HG03571 (cell line): ENCODE measurements at regions not wholly inside any gene's neighbourhood (a gene's known extent, or its start where the extent isn't known, plus 50 kb on each side); places are given as distances from the start of the nearest gene placed in this dataset.

Experiments
- ATAC-seq: cut with Tn5 transposase; IDR thresholded peaks from one replicate; pipeline ENCODE4 v1.9.1; 2021; ENCODE audit not compliant: unreplicated experiment

DNA sequence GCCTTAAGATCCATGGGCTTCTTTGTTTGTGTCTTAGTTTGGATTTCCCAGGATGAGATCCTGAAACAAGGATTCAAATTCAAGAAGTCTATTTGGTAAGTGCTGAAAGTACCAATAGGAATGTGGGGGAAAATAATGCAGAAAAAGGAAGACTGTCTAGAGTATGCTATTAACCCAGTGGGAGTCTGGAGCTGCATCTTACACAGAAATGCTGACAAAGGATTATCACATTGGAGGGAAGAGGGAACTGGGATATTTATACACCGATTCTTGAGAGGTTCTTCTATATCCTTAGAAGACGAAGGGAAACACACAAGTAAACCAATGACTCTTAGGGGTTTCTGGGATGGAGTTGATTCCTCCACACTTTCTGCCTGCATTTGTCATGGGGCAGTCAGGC, 294.8 kb upstream of the FIGN start:
- no peak for ATAC-seq

DNA sequence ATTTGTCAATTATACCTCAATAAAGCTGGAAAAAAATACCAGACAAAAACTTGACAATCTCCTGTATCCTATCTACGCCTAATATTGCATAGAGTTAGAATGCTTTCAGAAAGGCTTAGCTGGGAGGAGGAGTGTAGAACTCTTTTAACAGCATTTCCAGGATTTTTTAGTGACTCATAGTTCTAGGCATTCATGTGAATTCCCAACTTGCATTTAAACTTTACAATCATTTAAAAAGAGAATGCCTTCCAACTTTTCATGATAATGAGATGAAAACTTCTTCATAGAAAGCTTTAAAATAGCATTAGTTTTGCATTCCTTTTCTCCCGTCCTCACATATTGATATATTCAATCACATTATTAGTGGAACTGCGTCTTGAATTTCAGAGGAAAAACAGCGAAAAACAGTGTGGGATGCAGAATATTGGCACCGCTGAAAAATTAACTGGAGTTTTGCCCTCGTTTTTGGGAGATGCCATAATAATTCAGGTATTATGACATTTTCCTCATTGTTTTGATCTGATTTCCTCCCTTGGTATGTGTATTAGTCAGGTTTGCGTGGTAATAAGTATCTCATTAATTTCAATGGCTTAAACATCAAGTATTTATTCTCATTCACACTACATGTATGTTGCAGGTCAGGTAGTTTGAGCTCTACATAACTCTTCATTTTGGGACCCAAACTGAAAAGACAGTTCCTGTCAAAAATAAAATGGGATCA, 293.2 kb upstream of the FIGN start:
- ATAC-seq, result no peak

DNA sequence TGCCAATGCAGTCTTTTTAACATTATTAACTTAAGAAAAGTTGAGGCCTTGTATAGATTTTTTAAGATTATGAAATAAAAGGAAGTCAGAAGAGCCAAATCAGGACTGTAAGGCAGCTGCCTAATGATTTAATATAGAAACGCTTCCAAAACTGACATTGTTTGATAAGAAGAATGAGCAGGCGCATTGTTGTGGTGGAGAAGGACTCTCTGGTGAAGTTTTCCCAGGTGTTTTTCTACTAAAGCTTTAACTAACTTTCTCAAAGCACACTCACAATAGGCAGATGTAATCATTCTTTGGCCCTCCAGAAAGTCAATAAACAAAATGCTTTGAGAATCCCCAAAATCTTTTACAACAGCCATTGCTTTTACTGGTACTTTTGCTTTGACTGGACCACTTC, 288.6 kb upstream of the FIGN start:
- ATAC-seq, result no peak

DNA sequence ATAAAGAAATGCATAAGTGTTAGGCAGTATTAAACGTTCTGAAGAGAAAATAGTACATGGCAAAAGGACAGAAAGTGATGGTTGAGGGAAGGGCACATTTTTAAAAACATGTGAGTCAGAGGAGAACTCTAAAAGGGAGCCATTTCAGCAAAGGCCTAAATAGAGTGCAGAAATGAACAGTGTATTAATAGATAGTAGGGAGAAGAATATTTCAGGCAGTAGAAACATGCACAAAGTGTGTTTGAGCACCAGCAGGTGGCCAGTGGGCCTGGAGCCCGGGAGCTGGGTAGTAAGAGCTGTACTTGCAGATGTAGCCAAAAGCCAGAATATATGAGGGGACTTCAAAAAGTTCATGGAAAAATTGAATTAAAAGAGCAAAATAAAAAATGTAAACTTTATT, 288.1 kb upstream of the FIGN start:
- no peak for ATAC-seq

DNA sequence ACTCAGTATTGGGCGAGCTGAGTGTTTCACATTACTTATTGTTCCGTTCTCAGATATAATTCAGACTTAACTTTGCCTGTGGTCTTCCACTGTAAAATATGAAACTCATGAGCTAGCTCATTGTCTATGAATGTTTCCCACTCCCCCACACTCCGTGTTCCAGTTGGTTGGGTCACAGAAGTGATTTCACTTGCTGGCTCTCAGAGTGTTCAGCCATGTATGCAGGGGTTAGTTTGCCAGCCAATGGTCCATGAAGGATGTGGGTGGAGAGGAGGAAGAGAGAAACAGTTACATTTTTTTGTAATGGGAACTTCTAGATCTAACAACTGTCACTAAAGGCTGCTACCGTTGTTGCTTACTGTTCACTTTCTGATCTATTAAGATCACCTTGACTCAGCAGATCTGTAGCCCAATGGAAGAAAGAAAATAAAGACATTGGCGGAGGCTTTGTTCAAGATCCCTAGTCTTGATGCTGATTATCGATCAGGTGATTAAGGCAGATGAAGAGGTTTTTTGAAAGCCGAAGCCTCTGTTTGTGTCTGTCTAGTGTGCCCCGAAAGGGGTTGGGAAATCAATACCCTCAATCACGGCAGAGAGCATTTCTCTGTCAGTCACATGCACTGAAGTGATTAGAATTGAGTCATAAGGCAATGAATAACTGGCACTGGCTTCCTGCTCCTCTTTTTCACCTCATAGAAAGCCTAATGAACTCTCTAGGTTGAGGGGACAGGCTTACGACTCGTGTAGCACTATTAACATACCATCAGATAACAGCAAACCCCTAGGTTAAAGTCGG, 279.7 kb upstream of the FIGN start:
- ATAC-seq, result peak; percentile 97

DNA sequence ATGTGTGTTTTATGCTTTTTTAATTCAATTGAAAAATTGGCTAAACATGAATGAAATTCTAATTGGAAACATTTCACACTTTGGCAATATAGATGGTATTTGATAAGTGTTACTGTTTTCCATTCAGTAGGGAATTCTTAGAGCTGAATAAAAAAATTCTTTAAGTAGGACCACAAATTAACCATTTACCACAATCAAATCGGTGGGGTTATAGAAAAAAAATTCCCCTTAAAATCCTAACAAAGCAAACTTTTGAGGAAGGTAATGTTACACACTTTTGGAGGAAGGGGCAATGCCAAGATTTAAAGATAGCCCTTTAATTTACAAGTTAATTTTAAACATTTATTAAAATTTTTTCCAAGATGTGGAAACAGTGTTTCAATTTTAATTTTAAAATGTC, 279.0 kb upstream of the FIGN start:
- no peak for ATAC-seq

DNA sequence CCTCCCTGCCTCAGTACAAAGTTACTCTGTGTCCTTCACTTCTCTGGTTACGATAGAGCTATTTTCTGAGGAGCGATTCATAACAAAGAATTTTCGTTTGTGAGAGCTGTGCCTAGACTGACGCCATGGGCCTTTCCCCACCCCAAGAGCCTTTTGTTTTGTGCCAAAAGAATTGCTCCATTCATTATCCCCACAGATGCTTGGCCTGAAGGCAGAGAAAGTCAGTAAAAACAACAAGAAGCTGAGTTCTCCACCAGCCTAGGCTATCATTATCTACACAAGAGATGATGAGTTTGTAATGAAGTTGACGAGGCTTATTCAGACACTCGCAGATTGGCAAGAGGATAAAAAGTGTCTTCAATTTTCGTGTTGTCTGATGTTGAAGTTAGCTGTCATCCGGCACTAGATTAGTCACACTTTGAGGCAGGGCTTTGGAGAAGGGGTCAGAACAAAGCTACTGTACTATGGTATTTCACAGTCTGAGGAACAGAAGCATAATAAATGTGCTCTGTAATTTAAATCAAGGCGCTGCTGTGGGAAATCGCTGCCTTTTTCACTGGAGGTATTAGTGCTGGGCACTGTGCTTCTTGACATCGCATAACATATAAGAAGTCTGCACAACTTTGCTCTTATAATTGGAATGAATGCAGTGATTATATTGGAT, 278.4 kb upstream of the FIGN start:
- ATAC-seq, result no peak

DNA sequence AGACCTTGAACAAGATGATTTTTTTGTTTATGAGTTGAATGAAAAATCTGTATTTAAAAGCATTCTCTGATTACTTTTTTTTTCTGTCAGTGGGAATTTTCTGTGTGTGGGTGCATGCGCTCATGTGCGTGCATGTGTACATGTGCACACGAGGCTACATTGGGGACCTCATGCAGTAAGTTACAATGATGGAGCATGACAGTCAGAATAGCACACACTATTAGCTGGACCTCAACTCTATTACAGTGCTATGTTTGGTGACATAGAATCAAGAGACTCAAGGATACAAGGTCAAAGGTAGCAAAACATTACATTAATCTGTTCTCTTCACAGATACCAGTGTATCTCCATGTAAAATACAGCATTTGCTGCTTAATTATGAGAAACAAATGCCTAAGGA, 276.8 kb upstream of the FIGN start:
- no peak for ATAC-seq

DNA sequence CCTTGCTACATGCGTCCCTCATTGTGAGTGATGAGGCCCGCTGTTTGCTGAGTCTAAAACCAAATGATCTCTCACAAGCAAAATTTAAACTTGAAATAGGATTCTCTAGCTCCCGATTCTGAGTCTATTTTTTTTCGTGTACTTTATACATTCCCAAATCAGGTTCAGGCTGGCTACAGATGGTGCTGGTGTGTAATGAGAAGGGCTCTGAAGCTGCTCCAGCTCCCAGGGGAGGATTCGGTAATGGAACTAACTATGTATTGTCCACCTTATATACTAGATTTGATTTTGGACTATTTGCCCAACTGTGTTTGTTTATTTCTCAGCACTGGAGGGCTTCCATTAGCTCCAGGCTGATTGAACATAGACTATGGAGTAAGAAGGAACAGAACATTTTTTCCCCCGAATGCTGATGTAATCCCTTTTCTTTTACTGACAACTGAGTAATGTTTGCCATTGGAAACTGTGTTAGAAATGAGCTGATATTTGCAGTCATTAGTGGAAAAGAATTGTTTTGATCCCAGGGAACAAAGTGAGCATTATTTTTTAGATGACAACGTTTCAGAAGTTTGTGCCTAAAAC, 274.0 kb upstream of the FIGN start:
- ATAC-seq, result no peak

DNA sequence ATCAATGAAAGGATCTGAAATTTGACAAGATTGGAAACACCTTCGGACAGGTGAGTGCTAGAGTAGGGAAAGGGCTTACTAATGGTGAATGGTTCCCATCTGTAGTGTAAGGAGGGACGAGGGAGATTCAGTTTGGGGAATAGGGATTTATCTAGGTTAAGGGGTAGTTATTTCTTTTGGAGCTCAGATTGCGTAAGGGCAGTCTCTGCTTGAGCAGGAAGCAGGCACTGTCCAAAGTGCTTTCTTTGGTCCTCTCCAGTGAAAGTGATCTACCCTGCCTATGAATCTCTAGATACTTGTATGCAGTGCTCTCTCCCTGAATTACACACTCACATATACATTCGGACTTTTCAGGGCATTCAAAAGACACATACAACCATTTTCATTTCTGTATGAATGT, 272.9 kb upstream of the FIGN start:
- ATAC-seq, result no peak

DNA sequence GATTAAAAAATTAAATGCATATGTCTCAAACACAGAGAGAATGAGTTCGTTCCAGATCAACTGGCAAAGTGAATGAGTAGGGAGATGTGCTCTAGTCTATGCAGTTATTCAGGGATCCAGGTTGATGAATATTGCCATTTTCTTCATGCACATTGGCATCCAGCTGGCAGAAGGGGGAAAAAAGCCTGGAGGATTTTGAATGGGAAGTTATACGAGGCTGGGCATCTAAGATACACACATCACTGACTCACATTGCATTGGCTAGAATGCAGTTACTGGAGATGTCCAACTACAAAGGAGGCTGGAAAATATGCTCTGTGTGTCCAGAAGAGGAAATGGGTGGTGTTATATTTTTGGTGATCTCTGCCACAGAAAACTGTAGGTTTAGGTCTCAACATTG, 270.9 kb upstream of the FIGN start:
- ATAC-seq, result no peak

DNA sequence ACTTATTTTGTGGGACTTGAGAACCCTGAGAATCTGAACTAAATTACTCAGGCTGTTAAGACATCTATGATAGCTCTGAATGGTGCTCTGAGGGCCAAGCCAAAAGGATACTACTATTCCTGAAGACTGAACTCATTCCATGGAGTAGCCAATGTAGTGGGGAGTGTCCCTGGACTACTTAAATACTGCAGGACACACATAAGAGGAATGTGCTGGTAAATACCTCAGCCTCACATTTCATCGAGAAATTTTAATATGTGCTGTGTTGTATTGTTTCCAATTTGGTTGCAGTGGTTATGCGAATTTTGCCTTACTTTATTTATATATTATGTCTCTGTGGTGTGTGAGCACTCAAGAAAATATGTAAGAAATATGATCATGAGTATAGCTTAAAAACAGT, 264.4 kb upstream of the FIGN start:
- ATAC-seq, result no peak

DNA sequence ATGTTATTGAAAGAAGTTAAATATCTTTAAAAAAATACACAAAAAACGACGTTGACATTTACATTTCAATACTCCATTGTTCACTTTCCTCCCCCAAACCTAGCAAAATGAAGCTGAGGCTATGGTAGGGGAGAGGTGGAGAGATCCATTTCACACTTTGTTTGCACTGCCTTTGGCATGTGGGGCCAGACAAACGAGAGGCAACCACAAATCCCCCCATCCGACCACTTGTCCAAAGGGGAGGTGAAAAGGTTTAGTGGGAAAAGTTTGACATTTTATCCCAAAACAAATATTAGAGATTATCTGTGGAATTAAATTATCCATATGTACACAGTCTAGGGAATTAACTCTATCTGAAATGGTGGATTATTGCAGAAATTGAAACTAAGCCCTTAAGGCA, 261.7 kb upstream of the FIGN start:
- ATAC-seq, result no peak

DNA sequence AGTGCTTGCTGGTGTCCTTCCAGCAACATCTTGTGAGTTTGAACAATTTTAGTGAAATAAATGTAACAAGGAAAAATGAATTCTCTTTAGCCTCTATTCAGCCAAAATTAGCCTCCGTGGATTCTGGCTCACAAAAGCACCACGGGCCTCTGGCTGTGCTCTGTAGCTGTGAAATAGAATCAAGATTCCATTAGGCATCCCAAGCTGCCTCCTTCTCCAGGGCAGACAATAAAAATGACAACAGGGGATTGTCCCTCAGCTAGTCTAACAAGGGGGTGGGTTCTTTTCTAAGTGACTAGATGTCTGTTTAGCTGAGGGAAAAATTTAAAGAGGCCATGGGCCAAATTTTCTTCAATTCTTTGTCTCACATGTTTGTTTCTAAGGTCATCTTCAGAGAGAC, 254.7 kb upstream of the FIGN start:
- ATAC-seq, result no peak

DNA sequence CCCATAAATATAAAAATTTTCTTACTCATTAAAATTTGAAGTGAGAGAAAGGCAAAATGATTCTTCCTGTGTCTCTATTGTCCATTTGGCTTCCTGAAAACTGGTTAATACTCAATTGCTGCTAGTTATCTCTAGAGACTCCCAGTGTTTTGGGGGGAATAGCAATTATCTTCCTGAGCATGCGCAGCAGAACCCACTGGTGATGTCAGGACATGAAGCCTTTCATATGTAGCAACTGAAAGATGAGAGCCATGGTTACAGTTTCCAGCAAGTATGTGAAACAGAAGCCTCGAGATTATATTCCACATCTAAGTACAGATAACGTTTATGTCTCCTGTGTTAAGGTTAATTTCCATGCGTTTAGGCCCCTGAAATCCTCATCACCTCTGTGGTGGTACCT, 254.3 kb upstream of the FIGN start:
- ATAC-seq, result no peak

DNA sequence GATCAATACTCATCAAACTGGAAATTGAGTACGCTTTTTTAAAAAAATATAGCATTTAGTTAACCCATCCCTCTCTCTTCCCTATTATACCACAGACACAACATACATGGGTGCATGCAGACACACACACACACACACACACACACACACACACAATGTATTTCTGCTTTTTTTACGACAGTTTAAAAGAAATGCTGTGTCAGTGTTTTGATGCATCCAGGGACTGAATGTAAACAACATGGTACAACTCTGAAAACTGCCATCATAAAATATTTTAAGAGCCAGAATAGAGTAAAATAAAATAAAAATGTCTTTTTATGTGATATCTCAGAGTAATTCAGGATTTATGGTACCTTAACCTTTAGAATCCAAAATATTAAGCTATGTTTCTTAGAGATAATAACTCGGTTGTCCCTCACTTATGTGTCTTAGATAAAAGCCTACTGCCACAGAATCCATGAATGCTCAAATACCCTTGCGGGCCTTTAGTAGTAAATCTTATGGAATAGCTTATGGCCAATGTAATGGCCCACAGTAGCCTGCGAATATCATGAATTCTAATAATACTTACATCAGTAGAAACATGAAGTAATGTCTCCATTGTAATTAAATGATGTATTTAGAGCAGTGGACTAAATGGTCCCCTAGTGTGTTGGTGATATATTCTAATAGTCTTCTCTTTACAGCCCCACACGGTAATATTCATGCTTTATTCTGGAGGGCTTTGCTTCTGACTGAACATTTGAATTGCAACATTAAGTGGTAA, 251.6 kb upstream of the FIGN start:
- no peak for ATAC-seq

DNA sequence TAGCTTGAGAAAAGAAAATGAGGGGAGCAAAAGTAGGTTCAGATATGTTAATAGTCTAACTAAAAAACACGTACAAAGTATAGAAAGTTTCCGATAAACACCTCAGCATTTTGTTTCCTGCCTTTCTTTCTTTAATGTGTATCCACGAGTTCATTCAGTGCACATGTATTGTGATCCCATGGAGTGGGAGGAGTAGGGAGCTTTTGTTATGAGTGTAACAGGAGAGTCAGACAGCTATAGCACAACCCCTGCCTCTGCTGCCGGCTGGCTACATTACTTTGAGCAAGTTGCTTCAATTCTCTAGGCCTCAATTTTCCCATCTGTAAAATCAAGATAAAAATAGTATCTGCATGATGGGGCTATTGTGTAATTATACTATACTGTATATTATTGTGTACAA, 249.2 kb upstream of the FIGN start:
- no peak for ATAC-seq

DNA sequence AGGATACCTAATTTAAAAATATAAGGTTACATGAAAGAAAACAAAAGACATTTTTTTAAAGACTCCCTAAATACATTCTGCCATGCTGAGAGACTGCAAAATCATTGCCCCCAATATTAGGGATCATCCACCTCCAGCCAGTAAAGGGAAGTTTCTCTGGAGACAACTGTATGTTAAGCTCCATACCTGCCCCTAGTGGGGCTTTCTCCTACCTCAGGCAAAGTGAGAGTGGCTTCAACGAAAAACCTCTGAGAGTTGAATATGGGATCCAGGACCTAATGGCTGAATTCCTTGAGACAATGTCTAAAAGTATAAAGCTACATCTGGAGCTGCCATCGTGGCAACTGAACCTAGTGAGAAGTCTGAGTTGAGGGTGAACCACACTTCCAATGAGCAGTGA, 248.1 kb upstream of the FIGN start:
- no peak for ATAC-seq

DNA sequence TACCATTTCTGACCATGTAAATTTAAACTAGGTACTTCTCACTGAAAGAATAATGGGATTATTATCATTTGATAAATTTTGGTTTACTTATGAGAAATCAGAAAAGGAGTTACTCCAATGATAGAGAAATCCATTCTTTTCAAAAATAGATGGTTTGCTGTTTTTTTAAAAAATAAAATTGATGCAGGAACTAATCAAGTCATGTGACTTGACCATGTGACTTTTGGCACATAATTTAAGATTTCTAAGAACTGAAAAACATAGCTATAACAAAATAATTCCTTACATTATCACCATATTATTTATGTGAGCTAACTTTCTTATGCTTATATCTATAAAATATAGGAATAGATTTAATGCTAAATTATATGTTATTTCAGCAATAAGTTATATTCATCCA, 247.1 kb upstream of the FIGN start:
- ATAC-seq, result no peak

DNA sequence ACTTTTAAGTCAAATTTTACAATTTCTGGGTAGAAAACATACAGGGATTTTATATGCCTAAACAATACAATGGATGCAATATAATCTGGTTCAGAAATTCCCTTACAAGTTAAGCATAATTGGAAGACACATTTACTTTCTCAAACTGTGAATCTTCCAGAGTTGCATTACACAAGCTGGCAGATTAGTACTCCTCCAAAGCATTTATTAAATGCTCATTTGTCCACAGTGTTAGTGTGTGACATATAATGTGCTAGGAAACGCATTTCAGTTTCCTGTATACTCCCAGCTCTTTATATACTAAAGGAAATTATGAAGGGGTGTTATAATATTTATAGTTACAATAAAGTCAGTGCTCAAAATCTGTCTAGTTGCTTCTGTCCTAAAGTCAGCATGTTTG, 239.0 kb upstream of the FIGN start:
- ATAC-seq, result no peak
